K562 (cell line): ENCODE measurements at regions not wholly inside any gene's neighbourhood (a gene's known extent, or its start where the extent isn't known, plus 50 kb on each side); places are given as distances from the start of the nearest gene placed in this dataset.

Experiments
- ATAC-seq: fragments of 200-7000 bp; cut with Tn5 transposase; 3 replicates; pipeline ENCODE4 v1.9.1; 2020; ENCODE audit warnings: moderate library complexity
- BruUV-seq: library from RNA; stranded (reverse); fragments of 400-500 nt; replicated peaks from 2 replicates; lab custom pipeline; 2021; lab: Mats Ljungman, UMichigan
- CTCF ChIA-PET: fragments of 300-600 bp; formaldehyde crosslinking; extraction: SDS; loops from one replicate; lab custom pipeline; 2021; ENCODE audit warnings: low intra/inter-chr PET ratio; lab: Yijun Ruan, JAX
- POLR2A ChIA-PET: fragments of 300-600, 350-650 bp; sonication (Branson Sonifier 250); formaldehyde crosslinking; extraction: SDS; loops from one replicate; lab custom pipeline; 2021; ENCODE audit warnings: antibody characterized with exemption, inconsistent platforms; lab: Yijun Ruan, JAX
- DNase-seq, 4 experiments: peaks; one replicate each; pipeline versions ENCODE4 v3.0.0 to v3.0.0-alpha.2; 2011 to 2018; ENCODE audit warnings: low spot score in 3 of 4, mixed read lengths in 3 of 4; ENCODE audit errors: extremely low read depth in 1 of 4
- FAIRE-seq: peaks from 2 replicates; lab custom pipeline; 2011; peaks lifted over from hg19 to GRCh38; lab: Jason Lieb, UNC
- H2AFZ ChIP-seq: 2 replicates; pipeline ENCODE4 v1.6.0; 2011; ENCODE audit warnings: low read depth, low read length, control low read depth, inconsistent platforms
- H3K27ac ChIP-seq: fragments of 200-600 bp; 3 replicates; pipeline ENCODE4 v1.8.0; 2011; ENCODE audit warnings: low read depth, mild to moderate bottlenecking, control low read depth, inconsistent platforms, low read length, moderate library complexity, mixed read lengths; ENCODE audit errors: extremely low read depth
- H3K27me3 ChIP-seq, 2 experiments: fragments of 300-600 bp in 1 of 2; 2 replicates in 1 of 2; 3 replicates in 1 of 2; pipeline versions ENCODE4 v1.6.0 to v1.8.0; 2011; ENCODE audit warnings: inconsistent platforms in 2 of 2, low read length in 2 of 2, mild to moderate bottlenecking in 1 of 2, mixed read lengths in 1 of 2, moderate library complexity in 1 of 2; ENCODE audit not compliant: control insufficient read depth in 2 of 2, insufficient read depth in 2 of 2
- H3K36me3 ChIP-seq: fragments of 300-600 bp; 3 replicates; pipeline ENCODE4 v1.8.0; 2011; ENCODE audit warnings: mild to moderate bottlenecking, low read length, inconsistent platforms; ENCODE audit not compliant: control insufficient read depth, insufficient read depth
- H3K4me1 ChIP-seq, 2 experiments: fragments of 200-600 bp in 1 of 2; replicated peaks in 1 of 2; 2 replicates in 1 of 2; 3 replicates in 1 of 2; pipeline versions ENCODE4 v1.5.1 to v1.8.0; 2011; ENCODE audit warnings: inconsistent platforms in 2 of 2, low read length in 2 of 2, mild to moderate bottlenecking in 1 of 2, mixed read lengths in 1 of 2, moderate library complexity in 1 of 2; ENCODE audit not compliant: control insufficient read depth in 2 of 2, insufficient read depth in 2 of 2
- H3K4me2 ChIP-seq: 2 replicates; pipeline ENCODE4 v1.6.1; 2011; ENCODE audit warnings: low read length, control low read depth, inconsistent platforms, mixed read lengths; ENCODE audit not compliant: insufficient read depth
- H3K4me3 ChIP-seq: fragments of 200-600 bp; sonication (generic), shearing (Covaris generic); 2 replicates; pipeline ENCODE4 v1.5.1; 2016; ENCODE audit warnings: control low read depth, inconsistent platforms
- H3K79me2 ChIP-seq: fragments of 200-600 bp; 3 replicates; pipeline ENCODE4 v1.8.0; 2011; ENCODE audit warnings: low read length, inconsistent platforms; ENCODE audit not compliant: control insufficient read depth, insufficient read depth
- H3K9ac ChIP-seq, 2 experiments: 2 replicates each; pipeline versions ENCODE4 v1.6.0 to v1.6.1; 2011; ENCODE audit warnings: low read depth in 2 of 2, low read length in 2 of 2, control low read depth in 1 of 2, inconsistent platforms in 1 of 2, mild to moderate bottlenecking in 1 of 2, mixed read lengths in 1 of 2; ENCODE audit not compliant: insufficient read depth in 1 of 2
- H3K9me1 ChIP-seq: one replicate; pipeline ENCODE4 v1.6.0; 2011; ENCODE audit warnings: inconsistent platforms, mild to moderate bottlenecking, low read length, moderate library complexity; ENCODE audit not compliant: control insufficient read depth, insufficient read depth
- H3K9me3 ChIP-seq: replicated peaks from 2 replicates; pipeline ENCODE4 v1.5.1; 2011; ENCODE audit warnings: low read depth, low read length, inconsistent platforms; ENCODE audit not compliant: control insufficient read depth, insufficient read depth
- H4K20me1 ChIP-seq: replicated peaks from 2 replicates; pipeline ENCODE4 v1.6.1; 2011; ENCODE audit warnings: low read length, inconsistent platforms, mixed read lengths; ENCODE audit not compliant: control insufficient read depth, insufficient read depth
- IFI16 ChIP-seq: fragments of 250-450 bp; sonication (Bioruptor Pico); IDR thresholded peaks from 2 replicates; pipeline ENCODE4 v2.1.2; 2022; ENCODE audit warnings: mild to moderate bottlenecking, inconsistent platforms
- JUND ChIP-seq, 2 experiments: IDR thresholded peaks; 2 replicates in 1 of 2; 3 replicates in 1 of 2; pipeline ENCODE4 v1.6.1; 2011; ENCODE audit warnings: borderline replicate concordance in 2 of 2, low read depth in 2 of 2, low read length in 2 of 2, improper control_type of control experiment in 1 of 2, missing biosample characterization in 1 of 2, missing genetic modification characterization in 1 of 2, missing genetic modification reagents in 1 of 2
- NCOR1 ChIP-seq: fragments of 450-650 bp; IDR thresholded peaks from 2 replicates; pipeline ENCODE4 v1.6.1; 2016; ENCODE audit warnings: mild to moderate bottlenecking, moderate library complexity
- NFE2L1 ChIP-seq: fragments of 450-650 bp; IDR thresholded peaks from 2 replicates; pipeline ENCODE4 v1.6.1; 2016; ENCODE audit warnings: missing genetic modification characterization, low read depth, mild to moderate bottlenecking, missing compliant biosample characterization, moderate library complexity, borderline replicate concordance
- PTTG1 ChIP-seq: fragments of 450-650 bp; IDR thresholded peaks from 2 replicates; pipeline ENCODE4 v1.6.1; 2016; ENCODE audit warnings: low read depth, mild to moderate bottlenecking, missing genetic modification characterization, missing compliant biosample characterization
- PYGO2 ChIP-seq: fragments of 450-650 bp; IDR thresholded peaks from 2 replicates; pipeline ENCODE4 v1.6.1; 2016; ENCODE audit warnings: mild to moderate bottlenecking, missing genetic modification characterization, moderate library complexity, missing compliant biosample characterization
- RAD51 ChIP-seq: fragments of 450-650 bp; IDR thresholded peaks from 2 replicates; pipeline ENCODE4 v1.7.1; 2016; ENCODE audit warnings: low read depth, mild to moderate bottlenecking, borderline replicate concordance
- SAP30 ChIP-seq: fragments of 200-600 bp; sonication (generic); IDR thresholded peaks from 2 replicates; pipeline ENCODE4 v1.6.1; 2012; ENCODE audit warnings: borderline replicate concordance, low read depth, mild to moderate bottlenecking, moderate library complexity, low read length, control low read depth, inconsistent platforms; ENCODE audit not compliant: insufficient read depth, poor library complexity, severe bottlenecking
- SIN3A ChIP-seq, 2 experiments: fragments of 150-350 bp in 1 of 2; IDR thresholded peaks; 2 replicates each; pipeline ENCODE4 v1.6.1; 2011 to 2016; ENCODE audit warnings: borderline replicate concordance in 2 of 2, low read depth in 2 of 2, low read length in 2 of 2, mild to moderate bottlenecking in 2 of 2, moderate library complexity in 2 of 2; ENCODE audit not compliant: control insufficient read depth in 1 of 2
- SMAD3 ChIP-seq: fragments of 450-650 bp; formaldehyde crosslinking; conservative IDR thresholded peaks from 2 replicates; pipeline ENCODE4 v1.4.0; 2020; ENCODE audit warnings: mild to moderate bottlenecking
- SNRNP70 ChIP-seq: fragments of 200-400 bp; formaldehyde crosslinking; optimal IDR thresholded peaks from 2 replicates; pipeline ENCODE3; 2017; ENCODE audit warnings: low read depth, low read length
- TCF7 ChIP-seq: sonication (generic); IDR thresholded peaks from 2 replicates; pipeline ENCODE4 v1.6.1; 2016; ENCODE audit warnings: antibody characterized with exemption, borderline replicate concordance
- ZNF316 ChIP-seq: fragments of 450-650 bp; IDR thresholded peaks from 2 replicates; pipeline ENCODE4 v1.6.1; 2016
- WGBS: fragments of 100-300 bp; shearing (Covaris generic); methylation state at CpG from one replicate; pipeline ENCODE4 v1.1.6; 2016; ENCODE audit warnings: low coverage, mixed read lengths; ENCODE audit not compliant: insufficient coverage; ENCODE audit errors: missing lambda C conversion rate; 5-methylcytosine and 5-hydroxymethylcytosine counted together
- in situ Hi-C: fragments of 300-500 bp; cut with MboI; formaldehyde crosslinking; loops from 4 replicates; pipeline ENCODE4 v1.15.0; 2018; ENCODE audit warnings: inconsistent platforms, mixed read lengths
- intact Hi-C: fragments of 100-400 bp; cut with micrococcal nuclease; formaldehyde crosslinking; loops from 2 replicates; pipeline ENCODE4 v1.14.2; 2022

GRCh38 chr18:39749154-39749553 is 2183.6 kb upstream of the CELF4 start (continued):
- no peak for TF ChIP-seq JUND (IDR thresholded peaks at IDR 0.05; ENCODE audit: borderline replicate concordance, low read depth, low read length)
- no peak for TF ChIP-seq JUND (tag; IDR thresholded peaks at IDR 0.05; ENCODE audit: borderline replicate concordance, low read depth, low read length)

- H3K36me3 ChIP-seq, result no peaks in the 10 kb centered on the region
- no peak overlapping the region for H3K9ac ChIP-seq
- intact Hi-C loops (no loop called here), in situ Hi-C loops (no loop called here)
- CTCF ChIA-PET, result no interaction called here
- no peaks in the 10 kb centered on the region for H3K79me2 ChIP-seq
- TF ChIP-seq NCOR1 (no peak), PYGO2 (tag) (no peak), TCF7 (no peak), ZNF316 (no peak), PTTG1 (tag) (no peak), IFI16 (CRISPR knock-in tag) (no peak), SIN3A (IDR thresholded peaks at IDR 0.05; ENCODE audit: borderline replicate concordance in 2 of 2, control insufficient read depth in 1 of 2, low read depth in 2 of 2, low read length in 2 of 2) (no peak), SMAD3 (CRISPR knock-in tag) (no peak), SNRNP70 (no peak), RAD51 (no peak), SAP30 (no peak), NFE2L1 (no peak)
- H3K4me2 ChIP-seq, result no peak overlapping the region
- no peak overlapping the region for H3K27ac ChIP-seq
- no peaks in the 10 kb centered on the region; the same call in 1 of the 2 replicates for H3K9me3 ChIP-seq
- WGBS, result 0% methylated on average over 2 of the region's 2 CpGs
- ATAC-seq, result no peak
- H3K4me3 ChIP-seq, result no peak overlapping the region
- no peak for FAIRE-seq
- BruUV-seq, result no TSS peak
- H3K4me1 ChIP-seq, result no peaks in the 10 kb centered on the region
- H3K27me3 ChIP-seq, result no peaks in the 10 kb centered on the region
- H3K9me1 ChIP-seq, result no peaks in the 10 kb centered on the region
- no peak overlapping the region for H2AFZ ChIP-seq
- POLR2A ChIA-PET, result no interaction called here
- H4K20me1 ChIP-seq, result no peaks in the 10 kb centered on the region
- DNase-seq, result no peak
These were observed 2183.1 kb upstream of the CELF4 start for GRCh38 chr18:39748727-39749126.
